ENCODE measurements at regions not wholly inside any gene's neighbourhood (a gene's known extent, or its start where the extent isn't known, plus 50 kb on each side); places are given as distances from the start of the nearest gene placed in this dataset.
"Not testable (repeated sequence)": the region's sequence is repeated elsewhere in the genome, so short reads cannot be mapped to it uniquely, and the experiment has no call there.

GRCh38 chr2:82964341-82964740, 1494.7 kb downstream of the SUCLG1 start:
- DNase-seq (ENCODE audit: low read depth): no peak
- TF ChIP-seq CTCF (IDR thresholded peaks at IDR 0.05; ENCODE audit: low read depth, low read length, missing control alignments): no peak
- H3K4me3 ChIP-seq (ENCODE audit: low read depth, low read length): no peak overlapping the region

- no peak for TF ChIP-seq CTCF (IDR thresholded peaks at IDR 0.05; ENCODE audit: low read depth, low read length, missing control alignments)
- no peak for DNase-seq (ENCODE audit: low read depth)
- no peak overlapping the region for H3K4me3 ChIP-seq (ENCODE audit: low read depth, low read length)
These were observed 1499.4 kb downstream of the SUCLG1 start for GRCh38 chr2:82959727-82960126.

- no peak for TF ChIP-seq CTCF (IDR thresholded peaks at IDR 0.05; ENCODE audit: low read depth, low read length, missing control alignments)
- no peak for DNase-seq (ENCODE audit: low read depth)
- H3K4me3 ChIP-seq (ENCODE audit: low read depth, low read length): no peak overlapping the region
These were observed 1504.2 kb downstream of the SUCLG1 start for GRCh38 chr2:82954868-82955267.

- H3K4me3 ChIP-seq (ENCODE audit: low read depth, low read length): no peak overlapping the region
- no peak for DNase-seq (ENCODE audit: low read depth)
- TF ChIP-seq CTCF (IDR thresholded peaks at IDR 0.05; ENCODE audit: low read depth, low read length, missing control alignments): no peak
These were observed 1519.9 kb downstream of the SUCLG1 start for GRCh38 chr2:82939211-82939610.

GRCh38 chr2:82938321-82938845, 1520.7 kb downstream of the SUCLG1 start:
- DNase-seq (ENCODE audit: low read depth); H3K4me3 ChIP-seq (ENCODE audit: low read depth, low read length): not testable (repeated sequence)

- no peak for TF ChIP-seq CTCF (IDR thresholded peaks at IDR 0.05; ENCODE audit: low read depth, low read length, missing control alignments)
- H3K4me3 ChIP-seq (ENCODE audit: low read depth, low read length): no peak overlapping the region
- DNase-seq (ENCODE audit: low read depth): no peak
These were observed 1545.5 kb downstream of the SUCLG1 start for GRCh38 chr2:82913566-82913965.

- no peak for DNase-seq (ENCODE audit: low read depth)
- H3K4me3 ChIP-seq (ENCODE audit: low read depth, low read length): no peak overlapping the region
- no peak for TF ChIP-seq CTCF (IDR thresholded peaks at IDR 0.05; ENCODE audit: low read depth, low read length, missing control alignments)
These were observed 1563.0 kb downstream of the SUCLG1 start for GRCh38 chr2:82896117-82896516.
